22Rv1 (cell line): ENCODE measurements at regions not wholly inside any gene's neighbourhood (a gene's known extent, or its start where the extent isn't known, plus 50 kb on each side); places are given as distances from the start of the nearest gene placed in this dataset.

ENCODE experiments used
- H3K27ac ChIP-seq: fragments of 450-650 bp; 2 replicates; pipeline ENCODE4 v1.5.1; 2017
- CTCF ChIP-seq: fragments of 450-650 bp; IDR thresholded peaks from 2 replicates; pipeline ENCODE4 v1.5.1; 2017; ENCODE audit warnings: mild to moderate bottlenecking
- ZFX ChIP-seq: fragments of 450-650 bp; IDR thresholded peaks from 2 replicates; pipeline ENCODE4 v1.6.1; 2017; ENCODE audit warnings: antibody characterized with exemption, borderline replicate concordance

- H3K27ac ChIP-seq = no peak overlapping the region
- no peak for TF ChIP-seq CTCF
- TF ChIP-seq ZFX = no peak
Measured at GRCh38 chr3:64456674-64457073, 231.1 kb downstream of the ADAMTS9 start.

GRCh38 chr3:64455351-64455750 lies 230.1 kb upstream of the PRICKLE2 start:
- TF ChIP-seq ZFX (no peak), CTCF (no peak)
- H3K27ac ChIP-seq = no peak overlapping the region

- TF ChIP-seq ZFX (no peak), CTCF (no peak)
- H3K27ac ChIP-seq = no peak overlapping the region
Measured at GRCh38 chr3:64454768-64455167, 229.5 kb upstream of the PRICKLE2 start.

GRCh38 chr3:64454179-64454578 lies 228.9 kb upstream of the PRICKLE2 start:
- TF ChIP-seq CTCF (no peak), ZFX (no peak)
- H3K27ac ChIP-seq = no peak overlapping the region

GRCh38 chr3:64451283-64452012 lies 226.2 kb upstream of the PRICKLE2 start:
- no peak overlapping the region for H3K27ac ChIP-seq
- TF ChIP-seq CTCF (no peak), ZFX (no peak)

- TF ChIP-seq CTCF = no peak
- no peak for TF ChIP-seq ZFX
- no peak overlapping the region for H3K27ac ChIP-seq
Measured at GRCh38 chr3:64450396-64450956, 225.2 kb upstream of the PRICKLE2 start.

- TF ChIP-seq ZFX (no peak), CTCF (no peak)
- H3K27ac ChIP-seq = no peak overlapping the region
Measured at GRCh38 chr3:64449026-64449425, 223.8 kb upstream of the PRICKLE2 start.
